C1 segment of cervical spinal cord (tissue), 14 donors: ENCODE measurements at regions not wholly inside any gene's neighbourhood (a gene's known extent, or its start where the extent isn't known, plus 50 kb on each side); places are given as distances from the start of the nearest gene placed in this dataset.
"Not testable (repeated sequence)": the region's sequence is repeated elsewhere in the genome, so short reads cannot be mapped to it uniquely, and the experiment has no call there.

Experiments
- DNase-seq, 14 donors: peaks; one replicate each; lab custom pipeline; 2025; lab: John Stamatoyannopoulos, UW

GRCh38 chr18:11511434-11512095 lies 97.8 kb upstream of the SLC35G4 start:
- no peak for DNase-seq

GRCh38 chr18:11506856-11507255 lies 102.5 kb upstream of the SLC35G4 start:
- DNase-seq: no peak

DNA sequence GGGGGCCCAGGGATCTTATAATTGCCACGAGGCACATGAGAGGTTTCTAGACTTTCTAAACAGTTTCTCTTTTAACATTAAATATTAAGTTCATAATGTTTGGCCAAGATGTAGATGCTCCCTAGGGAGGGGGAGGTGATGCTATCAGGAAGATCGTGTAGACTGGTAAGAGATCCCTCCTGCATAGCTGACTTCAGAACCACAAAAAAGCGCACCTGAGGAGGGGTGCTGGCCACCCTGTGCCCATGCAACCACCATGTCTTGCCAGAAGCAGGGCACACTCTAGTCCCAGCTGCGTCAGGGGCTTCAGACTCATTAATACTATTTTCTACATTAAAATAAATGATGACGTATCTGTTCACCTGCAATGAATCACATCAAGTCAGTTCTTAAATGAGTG lies 103.4 kb upstream of the SLC35G4 start:
- no peak for DNase-seq

DNA sequence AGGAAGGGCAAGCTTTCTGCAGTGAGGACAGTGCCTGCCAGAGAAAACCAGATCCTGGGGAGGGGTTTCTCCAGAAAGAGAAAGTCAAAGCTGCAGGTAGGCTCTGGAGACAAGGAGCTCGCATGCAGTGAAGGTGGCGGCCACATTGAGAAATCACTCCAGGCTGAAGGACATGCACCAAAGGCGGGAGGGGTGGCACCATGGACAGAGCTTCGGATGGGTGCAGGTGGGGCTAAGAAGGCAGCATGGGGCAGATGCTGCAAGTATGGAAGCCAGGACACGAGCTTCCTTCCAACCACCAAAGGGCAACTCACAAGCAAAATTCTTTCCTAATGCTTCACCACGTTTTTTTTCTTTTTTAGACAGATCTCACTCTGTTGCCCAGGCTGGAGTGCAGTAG lies 104.4 kb upstream of the SLC35G4 start:
- DNase-seq: no peak

GRCh38 chr18:11502368-11502767 lies 107.0 kb upstream of the SLC35G4 start:
- DNase-seq: no peak

GRCh38 chr18:11501352-11501751 lies 108.0 kb upstream of the SLC35G4 start:
- no peak for DNase-seq

DNA sequence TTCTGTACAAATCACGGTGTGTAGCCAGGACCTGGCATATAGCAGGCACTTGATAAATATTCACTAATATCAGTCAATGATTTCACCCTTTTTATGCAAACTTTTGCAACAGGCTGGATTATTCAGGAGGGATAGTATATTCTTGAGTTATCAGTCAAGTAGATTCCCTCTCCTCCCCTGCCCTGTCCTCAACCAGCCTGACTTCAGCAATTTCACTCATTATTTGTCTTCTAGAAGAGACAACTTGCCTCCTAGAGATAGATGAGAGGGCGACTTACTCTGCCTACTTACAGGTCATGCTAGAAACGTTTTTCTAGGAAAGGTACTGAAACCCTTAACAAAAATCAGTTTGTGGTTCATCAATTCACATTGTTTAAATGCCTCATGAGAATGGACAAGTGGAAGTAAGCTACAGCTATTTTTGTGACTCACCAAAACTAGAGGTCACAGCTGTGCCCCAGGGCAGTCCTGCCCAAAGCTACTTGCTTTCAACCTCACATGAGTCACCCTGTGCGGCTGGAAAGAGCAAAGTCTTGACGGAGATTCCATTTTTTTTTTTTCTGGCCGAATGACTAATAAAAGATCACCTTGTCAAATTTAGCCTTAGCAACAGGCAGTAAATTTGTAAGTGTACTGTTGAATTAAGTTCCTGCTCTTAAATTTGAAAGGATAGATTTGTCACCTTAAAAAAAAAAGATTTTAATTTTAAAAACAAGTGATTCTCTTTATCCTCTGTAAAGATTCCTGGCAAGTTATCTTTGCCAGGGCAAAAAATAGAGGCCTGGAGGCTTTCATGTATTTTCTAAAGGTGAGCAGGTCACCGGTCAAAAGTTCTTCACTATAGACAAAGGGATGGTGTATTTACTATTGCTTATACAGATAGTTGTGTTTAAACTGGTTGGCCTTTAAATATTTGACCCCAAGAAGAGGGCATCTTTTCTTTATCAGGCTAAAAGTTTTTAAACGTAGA lies 109.0 kb upstream of the SLC35G4 start:
- no peak for DNase-seq

GRCh38 chr18:11498821-11499220 lies 110.6 kb upstream of the SLC35G4 start:
- no peak for DNase-seq

DNA sequence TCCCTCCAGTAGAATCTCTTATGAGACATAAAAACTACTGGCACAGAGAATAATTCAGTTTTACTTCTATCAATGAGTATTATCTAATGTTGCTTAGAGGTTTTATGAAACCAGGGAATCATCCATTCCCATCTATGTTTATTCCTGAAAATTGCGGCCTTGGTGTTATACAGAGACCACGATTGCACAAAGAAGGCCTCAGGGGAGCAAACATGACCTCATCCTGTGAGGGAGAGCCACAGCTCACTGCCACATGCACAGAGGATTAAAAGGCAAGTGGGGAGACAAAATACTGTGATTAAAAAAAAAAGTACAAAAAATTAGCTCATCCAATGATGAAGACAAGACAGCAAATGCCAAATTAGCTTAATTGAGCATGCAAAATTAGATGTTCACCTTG lies 111.8 kb upstream of the SLC35G4 start:
- DNase-seq: no peak

GRCh38 chr18:11496526-11497172 lies 112.7 kb upstream of the SLC35G4 start:
- no peak for DNase-seq

DNA sequence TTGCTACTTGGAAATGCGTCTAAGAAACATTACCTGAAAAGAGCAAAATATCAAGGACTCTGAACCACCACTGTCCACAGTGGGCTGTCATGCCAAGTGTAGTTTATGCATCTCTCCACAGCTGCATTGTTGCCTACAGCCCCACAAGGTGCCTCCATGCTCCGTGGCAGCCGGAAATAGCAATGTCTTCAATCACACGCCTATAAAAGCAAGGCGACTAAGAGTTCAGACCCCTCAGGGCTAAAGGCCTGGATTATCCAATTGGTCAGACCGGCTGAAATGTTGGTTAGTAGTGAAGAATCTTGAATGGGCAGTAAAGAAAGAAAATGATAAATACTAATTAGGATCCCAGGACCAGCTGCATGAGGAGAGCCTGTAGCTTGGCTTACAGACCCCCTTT lies 114.0 kb upstream of the SLC35G4 start:
- DNase-seq: no peak

GRCh38 chr18:11494107-11494506 lies 115.3 kb upstream of the SLC35G4 start:
- DNase-seq: no peak

GRCh38 chr18:11489266-11489899 lies 120.0 kb upstream of the SLC35G4 start:
- DNase-seq: no peak

GRCh38 chr18:11488175-11488574 lies 121.2 kb upstream of the SLC35G4 start:
- no peak for DNase-seq

- no peak for DNase-seq
These were observed 122.0 kb upstream of the SLC35G4 start for GRCh38 chr18:11487390-11487789.

DNA sequence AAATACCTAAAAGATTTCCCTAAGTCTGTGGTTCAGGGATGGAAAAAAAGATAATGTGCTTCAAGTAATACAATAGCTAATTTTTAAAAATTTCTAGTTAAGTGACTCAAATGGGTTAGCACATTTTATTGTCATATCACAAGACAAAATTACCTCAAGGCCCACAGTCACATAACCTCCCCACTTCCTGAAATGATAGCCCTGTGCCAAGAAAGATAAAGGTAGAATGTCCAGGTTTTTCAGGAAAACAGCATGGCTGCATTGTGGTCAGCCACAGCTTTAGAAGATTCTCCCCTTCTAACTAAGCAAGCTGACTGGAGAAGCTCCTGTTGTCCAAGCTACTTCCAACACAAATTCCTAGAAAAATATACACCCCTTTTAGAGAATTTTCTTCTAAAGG lies 127.1 kb upstream of the SLC35G4 start:
- no peak for DNase-seq

GRCh38 chr18:11480692-11481091 lies 128.7 kb upstream of the SLC35G4 start:
- DNase-seq: no peak

DNA sequence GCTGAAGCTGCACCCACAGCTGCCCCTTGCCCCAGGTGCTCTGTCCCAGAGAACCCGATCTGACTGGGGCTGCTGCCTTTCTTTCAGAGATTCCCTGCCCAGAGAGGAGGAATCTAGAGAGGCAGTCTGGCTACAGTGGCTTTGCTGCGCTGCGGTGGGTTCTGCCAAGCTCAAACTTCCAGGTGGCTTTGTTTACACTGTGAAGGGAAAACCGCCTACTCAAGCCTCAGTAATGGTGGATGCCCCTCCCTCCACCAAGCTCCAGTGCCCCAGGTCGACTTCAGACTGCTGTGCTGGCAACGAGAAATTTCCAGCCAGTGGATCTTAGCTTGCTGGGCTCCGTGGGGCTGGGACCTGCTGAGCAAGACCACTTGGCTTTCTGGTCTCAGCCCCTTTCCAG lies 130.4 kb upstream of the SLC35G4 start:
- DNase-seq: not testable (repeated sequence)

- DNase-seq: peak in 3 of 14 donors; percentile 2 to 12 (median 4)
These were observed 138.5 kb upstream of the SLC35G4 start for GRCh38 chr18:11470941-11471340.

- no peak for DNase-seq
These were observed 140.8 kb upstream of the SLC35G4 start for GRCh38 chr18:11468617-11469016.

GRCh38 chr18:11468120-11468519 lies 141.3 kb upstream of the SLC35G4 start:
- no peak for DNase-seq

DNA sequence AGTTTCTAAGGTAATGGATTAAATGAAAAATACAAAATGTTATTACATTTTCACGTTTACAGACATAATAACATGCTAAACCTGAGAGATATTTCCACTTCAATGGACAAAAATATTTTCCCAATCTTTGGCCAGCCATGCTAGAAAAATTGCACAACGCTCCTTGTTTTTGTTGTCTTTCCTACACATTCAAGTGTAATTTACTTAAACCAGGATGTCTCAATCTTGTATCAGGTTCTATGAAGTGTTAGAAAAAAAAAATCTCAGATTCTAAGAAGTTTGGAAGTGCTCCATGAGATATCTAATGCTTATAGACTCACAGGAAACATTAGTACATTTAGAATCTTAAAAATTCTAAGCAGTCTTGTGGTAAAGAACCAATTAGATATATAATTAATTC lies 141.8 kb upstream of the SLC35G4 start:
- no peak for DNase-seq
